ENCODE measurements at regions not wholly inside any gene's neighbourhood (a gene's known extent, or its start where the extent isn't known, plus 50 kb on each side); places are given as distances from the start of the nearest gene placed in this dataset.

DNA sequence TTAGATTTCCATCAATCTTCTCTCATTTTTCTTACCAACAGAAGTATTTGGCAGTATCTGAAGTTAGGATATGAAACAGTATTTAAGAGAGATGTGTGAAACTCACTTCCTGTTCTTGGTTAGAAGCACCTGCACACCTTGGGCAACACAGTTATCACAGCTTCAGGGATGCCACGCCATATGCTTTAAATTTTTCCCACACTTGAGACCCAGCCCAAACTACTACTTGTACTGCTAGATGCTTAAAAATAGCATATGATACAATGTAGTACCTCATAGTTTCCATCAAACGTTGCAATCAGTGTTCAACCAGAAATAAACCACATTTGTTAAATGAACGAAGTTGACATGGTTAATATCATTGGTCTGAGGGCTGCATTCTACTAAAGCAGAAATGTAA lies 725.1 kb upstream of the FRG1 start:
- TF ChIP-seq, protein P1, sequence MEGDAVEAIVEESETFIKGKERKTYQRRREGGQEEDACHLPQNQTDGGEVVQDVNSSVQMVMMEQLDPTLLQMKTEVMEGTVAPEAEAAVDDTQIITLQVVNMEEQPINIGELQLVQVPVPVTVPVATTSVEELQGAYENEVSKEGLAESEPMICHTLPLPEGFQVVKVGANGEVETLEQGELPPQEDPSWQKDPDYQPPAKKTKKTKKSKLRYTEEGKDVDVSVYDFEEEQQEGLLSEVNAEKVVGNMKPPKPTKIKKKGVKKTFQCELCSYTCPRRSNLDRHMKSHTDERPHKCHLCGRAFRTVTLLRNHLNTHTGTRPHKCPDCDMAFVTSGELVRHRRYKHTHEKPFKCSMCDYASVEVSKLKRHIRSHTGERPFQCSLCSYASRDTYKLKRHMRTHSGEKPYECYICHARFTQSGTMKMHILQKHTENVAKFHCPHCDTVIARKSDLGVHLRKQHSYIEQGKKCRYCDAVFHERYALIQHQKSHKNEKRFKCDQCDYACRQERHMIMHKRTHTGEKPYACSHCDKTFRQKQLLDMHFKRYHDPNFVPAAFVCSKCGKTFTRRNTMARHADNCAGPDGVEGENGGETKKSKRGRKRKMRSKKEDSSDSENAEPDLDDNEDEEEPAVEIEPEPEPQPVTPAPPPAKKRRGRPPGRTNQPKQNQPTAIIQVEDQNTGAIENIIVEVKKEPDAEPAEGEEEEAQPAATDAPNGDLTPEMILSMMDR (IDR thresholded peaks at IDR 0.05; ENCODE audit: low read depth, low read length, poor library complexity, severe bottlenecking): no peak
- no peak for TF ChIP-seq EZH2phosphoT487 (IDR thresholded peaks at IDR 0.05; ENCODE audit: borderline replicate concordance, low read length)

All from DOHH2 (cell line).